ENCODE measurements at regions not wholly inside any gene's neighbourhood (a gene's known extent, or its start where the extent isn't known, plus 50 kb on each side); places are given as distances from the start of the nearest gene placed in this dataset.
"Not testable (repeated sequence)": the region's sequence is repeated elsewhere in the genome, so short reads cannot be mapped to it uniquely, and the experiment has no call there.

DNA sequence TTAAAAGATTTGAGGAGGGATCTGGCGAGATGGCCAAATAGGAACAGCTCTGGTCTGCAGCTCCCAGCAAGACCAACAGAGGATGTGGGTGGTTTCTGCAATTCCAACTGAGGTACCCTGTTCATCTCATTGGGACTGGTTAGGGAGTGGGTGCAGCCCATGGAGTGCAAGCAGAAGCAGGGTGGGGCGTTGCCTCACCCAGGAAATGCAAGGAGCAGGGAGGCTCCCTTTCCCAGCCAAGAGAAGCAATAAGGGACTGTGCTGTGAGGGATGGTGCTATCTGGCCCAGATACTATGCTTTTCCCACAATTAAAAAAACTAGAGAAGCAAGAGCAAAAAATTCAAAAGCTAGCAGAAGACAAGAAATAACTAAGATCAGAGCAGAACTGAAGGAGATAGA lies 318.4 kb downstream of the PPP1R3A start:
- DNase-seq (ENCODE audit: low spot score), result not testable (repeated sequence)

DNA sequence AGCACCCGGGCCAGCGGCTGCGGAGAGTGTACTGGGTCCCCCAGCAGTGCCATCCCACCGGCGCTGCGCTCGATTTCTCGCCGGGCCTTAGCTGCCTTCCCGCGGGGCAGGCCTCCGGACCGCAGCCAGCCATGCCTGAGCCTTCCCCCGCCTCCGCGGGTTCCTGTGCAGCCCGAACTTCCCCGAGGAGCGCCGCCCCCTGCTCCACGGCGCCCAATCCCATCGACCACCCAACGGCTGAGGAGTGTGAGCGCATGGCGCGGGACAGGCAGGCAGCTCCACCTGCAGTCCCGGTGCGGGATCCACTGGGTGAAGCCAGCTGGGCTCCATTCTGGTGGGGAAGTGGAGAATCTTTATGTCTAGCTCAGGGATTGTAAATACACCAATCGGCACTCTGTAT lies 325.4 kb downstream of the PPP1R3A start:
- DNase-seq (ENCODE audit: low spot score), result not testable (repeated sequence)

DNA sequence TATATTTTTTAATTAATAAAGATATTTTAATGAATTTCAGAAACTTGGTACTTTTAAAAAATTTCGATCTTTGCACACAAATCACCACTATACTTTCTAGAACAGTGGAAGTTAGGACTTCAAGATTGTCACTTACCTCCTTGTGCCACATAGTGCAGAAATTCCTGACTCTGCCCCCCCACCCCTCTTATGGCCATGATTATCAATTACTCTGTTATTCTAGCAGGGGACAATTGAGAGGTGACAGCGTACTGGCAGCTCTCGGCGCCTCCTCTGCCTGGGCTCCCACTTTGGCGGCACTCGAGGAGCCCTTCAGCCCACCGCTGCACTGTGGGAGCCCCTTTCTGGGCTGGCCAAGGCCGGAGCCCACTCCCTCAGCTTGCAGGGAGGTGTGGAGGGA lies 325.9 kb downstream of the PPP1R3A start:
- DNase-seq (ENCODE audit: low spot score), result not testable (repeated sequence)

DNA sequence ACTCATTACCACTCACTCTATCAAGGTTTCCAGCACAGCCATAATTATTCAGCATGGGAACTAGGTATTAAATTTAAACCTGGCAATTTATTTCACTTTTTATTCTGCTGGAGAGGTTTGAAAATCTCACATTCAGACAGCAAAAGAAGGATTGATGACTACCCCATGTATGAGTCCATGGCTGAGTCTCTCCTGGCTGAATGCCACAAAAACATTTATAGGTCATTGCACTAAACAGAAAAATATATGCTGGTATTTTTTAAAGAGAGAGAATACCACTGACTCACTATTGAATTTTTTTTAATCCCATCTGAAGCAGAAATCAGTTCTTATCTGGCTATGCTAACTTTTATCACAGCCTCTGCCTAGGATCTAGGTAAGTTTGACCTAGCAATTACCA lies 336.3 kb downstream of the PPP1R3A start:
- no peak for DNase-seq (ENCODE audit: low spot score)

DNA sequence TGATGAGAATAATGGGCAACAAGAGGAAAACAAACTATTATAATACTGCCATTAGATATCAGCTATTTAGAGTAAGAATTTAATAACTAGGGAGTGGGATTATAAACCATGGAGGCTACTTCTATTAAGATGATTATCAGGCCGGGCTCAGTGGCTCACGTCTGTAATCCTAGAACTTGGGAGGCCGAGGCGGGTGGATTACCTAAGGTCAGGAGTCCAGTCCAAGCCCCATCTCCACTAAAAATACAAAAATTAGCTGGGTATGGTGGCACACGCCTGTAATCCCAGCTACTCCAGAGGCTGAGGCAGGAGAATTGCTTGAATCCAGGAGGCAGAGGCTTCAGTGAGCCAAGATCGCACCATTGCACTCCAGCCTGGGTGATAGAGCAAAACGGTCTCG lies 355.6 kb downstream of the PPP1R3A start:
- not testable (repeated sequence) for DNase-seq (ENCODE audit: low spot score)

DNA sequence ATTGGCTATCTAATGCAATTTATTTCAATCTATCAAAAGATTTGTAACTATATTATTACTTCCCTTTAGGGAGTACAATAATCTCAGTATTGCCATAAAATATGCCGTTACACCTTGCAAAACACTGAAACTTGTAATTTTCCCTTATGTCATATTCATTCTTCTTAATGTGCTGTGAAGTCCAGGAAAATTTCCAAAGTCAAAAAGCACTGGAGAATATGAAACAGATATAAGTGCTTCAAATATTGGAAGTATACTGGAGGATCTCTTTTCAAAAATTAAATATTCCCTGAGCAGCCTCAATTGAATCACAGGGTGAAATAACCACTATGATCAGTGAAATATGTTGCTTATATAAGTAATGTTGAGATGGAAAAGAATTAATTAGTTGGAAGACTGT lies 356.0 kb downstream of the PPP1R3A start:
- no peak for DNase-seq (ENCODE audit: low spot score)

DNA sequence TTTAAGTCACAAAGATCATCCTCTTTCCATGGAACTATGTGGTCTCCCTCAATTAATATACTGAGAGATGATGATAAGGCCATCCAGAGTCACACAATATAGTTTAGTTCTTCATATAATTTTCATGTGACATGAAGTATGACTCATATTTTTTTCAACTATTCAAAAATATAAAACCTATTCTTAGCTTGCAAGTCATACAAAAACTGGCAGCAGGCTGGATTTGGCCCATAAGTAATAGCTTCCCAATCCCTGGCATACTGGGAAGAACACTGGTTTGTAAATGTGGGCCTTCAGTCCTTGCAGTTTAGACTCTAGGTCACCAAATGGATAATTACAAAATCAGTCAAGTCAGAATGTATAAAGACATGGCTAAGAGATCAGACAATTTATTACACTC lies 356.6 kb downstream of the PPP1R3A start:
- DNase-seq (ENCODE audit: low spot score), result no peak

DNA sequence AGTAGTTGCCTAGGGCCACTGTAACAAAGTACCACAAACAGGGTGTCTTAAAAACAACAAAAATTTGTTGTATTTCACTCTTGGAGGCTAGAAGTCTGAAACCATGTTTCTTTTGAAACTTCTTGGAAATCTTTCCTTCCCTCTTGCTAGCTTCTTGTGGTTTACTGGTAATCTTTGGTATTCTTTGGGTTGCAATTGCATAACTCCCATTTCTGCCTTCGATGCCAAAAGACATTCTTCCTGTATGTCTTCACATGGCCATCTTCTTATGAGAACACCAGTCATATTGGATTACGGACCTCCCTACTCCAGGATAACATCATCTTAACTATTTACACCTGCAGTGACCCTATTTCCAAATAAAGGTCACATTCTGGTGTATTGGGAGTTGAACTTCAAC lies 357.4 kb downstream of the PPP1R3A start:
- no peak for DNase-seq (ENCODE audit: low spot score)

DNA sequence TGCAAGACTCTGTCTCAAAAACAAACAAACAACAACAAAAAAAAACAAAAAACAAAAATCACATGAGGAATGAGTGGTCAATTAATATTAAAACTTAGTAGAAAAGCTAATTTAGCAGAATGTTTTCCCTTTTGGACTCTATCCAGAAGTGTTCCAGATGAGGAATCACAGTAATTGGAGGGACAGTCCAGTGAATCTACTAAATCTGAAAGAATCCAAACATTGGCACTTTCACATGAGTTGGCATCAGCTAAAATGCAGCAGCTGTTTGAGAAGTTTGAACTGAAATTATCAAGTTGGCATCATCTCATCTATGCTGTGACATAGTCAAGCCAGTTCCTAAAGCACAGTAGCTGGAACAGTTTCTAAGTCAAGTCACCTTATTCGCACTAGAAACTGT lies 367.8 kb downstream of the PPP1R3A start:
- no peak for DNase-seq (ENCODE audit: low spot score)

DNA sequence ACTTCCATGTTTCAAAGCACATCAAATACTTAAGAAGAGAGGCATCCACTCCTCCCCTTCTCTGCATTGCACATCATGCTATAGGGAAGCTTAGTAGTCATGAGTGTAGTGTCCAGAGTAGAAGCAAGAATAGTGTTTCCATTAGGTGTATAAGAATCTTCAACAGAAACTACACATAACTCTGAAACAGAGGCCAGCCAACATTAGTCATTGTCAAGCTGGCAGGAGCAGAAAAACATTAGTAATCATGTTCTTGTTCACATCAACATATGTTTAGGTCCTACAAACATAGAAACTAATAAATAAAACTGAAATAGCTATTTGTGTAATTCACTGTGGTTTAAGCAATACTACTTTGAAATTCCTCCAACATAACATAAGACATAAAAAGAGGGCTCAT lies 370.2 kb downstream of the PPP1R3A start:
- DNase-seq (ENCODE audit: low spot score), result no peak

DNA sequence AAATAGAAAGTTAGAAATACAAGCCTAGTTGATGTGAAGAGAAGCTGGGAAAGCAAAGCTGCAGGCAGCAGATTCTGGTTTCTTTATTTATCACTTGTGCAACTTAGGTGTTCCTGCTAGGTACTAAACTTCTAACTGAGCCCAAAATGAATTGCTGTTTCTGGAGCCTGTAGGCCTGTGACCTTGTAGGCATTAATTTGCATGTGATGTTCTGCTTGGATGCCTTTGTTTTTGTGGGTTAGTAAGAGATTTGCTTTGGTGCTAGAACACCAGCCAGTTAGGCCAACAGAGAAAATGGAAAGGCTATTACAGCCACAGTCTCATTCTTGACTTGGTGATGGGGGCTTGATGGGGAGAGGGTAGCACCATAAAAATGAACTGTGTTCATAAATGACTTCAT lies 370.7 kb downstream of the PPP1R3A start:
- no peak for DNase-seq (ENCODE audit: low spot score)

DNA sequence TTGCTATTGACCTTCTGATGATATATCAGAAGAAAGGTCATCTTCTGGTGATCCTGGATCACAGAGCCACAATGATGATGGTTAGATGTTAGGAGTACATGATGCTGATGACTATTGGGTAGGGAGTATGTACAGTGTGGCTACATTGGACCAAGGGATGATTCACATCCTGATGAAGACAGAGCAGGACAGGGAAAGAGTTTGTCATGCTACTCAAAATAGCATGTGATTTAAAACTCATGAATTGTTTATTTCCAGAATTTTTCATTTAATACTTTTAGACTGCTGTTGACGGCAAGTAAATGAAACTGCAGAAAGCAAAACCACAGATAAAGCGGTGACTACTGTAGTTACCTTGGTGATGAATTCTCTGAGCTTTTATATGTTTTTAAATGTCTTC lies 397.3 kb downstream of the PPP1R3A start:
- DNase-seq (ENCODE audit: low spot score), result no peak

DNA sequence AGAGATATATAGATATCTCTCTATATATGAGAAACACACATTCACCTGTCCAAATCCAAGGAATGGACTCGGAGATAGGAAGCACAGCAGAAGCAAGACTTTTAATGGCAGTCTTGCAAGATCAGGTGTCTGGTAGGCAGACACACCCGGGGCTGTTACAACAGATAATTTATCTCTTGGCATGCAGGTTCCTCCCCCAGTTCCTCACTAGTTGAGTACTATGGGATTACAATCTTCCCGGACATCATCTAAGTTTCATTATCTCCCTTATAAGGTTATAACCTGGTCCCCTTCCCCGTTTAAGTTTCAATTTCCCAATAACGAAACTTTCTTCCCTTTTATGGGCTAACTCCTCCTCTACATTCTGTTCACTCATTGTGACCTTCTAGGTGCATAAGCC lies 399.3 kb downstream of the PPP1R3A start:
- DNase-seq (ENCODE audit: low spot score), result no peak

DNA sequence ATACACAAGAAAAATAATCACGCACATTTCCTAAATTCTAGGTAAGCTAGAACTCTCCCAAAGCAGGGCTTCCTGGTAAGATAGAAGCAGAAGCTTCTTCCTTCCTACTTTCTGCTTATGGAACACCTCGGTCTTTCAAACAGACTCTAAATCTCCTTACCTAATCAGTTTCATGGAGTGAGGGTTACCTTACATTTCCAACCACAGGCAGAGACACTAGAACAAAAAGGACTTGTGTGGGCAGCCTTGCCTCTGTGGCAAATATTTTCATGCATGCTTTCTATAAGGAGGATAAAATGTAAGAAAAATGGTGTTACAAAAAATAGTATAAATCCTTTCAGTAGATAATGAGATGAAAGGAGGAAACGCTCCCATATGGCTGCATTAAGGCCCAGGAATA lies 386.3 kb upstream of the SMIM30 start:
- DNase-seq (ENCODE audit: low spot score), result no peak

DNA sequence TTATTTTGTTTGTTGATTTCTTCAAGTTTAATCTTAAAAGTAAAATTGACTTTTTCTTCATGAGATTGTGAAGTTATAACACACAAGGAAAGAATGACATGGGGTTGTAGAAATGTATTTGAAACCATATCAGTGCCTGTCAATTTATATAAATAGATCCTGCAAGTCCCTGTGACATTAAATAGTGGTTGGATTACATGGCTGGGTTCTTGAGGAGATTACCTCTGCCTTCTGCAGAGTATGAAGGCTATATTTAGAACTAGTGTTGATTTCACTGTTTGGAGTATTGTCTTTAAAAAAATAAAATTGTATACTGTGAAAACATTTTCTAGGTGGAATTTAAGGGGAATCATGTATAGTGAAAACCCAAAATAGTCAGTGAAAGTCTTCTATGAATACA lies 385.8 kb upstream of the SMIM30 start:
- no peak for DNase-seq (ENCODE audit: low spot score)

DNA sequence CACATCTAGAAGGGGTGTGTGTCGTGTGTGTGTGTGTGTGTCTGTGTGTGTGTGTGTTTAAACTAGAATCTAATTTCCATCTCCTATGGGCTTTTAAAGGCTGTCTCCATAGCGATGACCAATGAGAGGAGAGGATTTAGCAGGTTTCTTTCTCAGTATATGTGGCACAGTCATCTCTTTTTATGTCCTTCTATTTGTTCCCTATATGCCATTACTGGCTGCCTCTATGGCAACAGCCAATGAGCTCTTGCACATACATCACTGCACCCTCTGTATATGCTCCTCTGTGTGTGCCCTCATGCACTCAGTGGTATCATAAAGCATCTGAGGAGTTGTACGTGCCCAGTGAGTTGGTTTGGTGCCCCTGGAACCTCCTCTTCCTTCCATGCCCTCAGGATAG lies 378.2 kb upstream of the SMIM30 start:
- DNase-seq (ENCODE audit: low spot score), result not testable (repeated sequence)

DNA sequence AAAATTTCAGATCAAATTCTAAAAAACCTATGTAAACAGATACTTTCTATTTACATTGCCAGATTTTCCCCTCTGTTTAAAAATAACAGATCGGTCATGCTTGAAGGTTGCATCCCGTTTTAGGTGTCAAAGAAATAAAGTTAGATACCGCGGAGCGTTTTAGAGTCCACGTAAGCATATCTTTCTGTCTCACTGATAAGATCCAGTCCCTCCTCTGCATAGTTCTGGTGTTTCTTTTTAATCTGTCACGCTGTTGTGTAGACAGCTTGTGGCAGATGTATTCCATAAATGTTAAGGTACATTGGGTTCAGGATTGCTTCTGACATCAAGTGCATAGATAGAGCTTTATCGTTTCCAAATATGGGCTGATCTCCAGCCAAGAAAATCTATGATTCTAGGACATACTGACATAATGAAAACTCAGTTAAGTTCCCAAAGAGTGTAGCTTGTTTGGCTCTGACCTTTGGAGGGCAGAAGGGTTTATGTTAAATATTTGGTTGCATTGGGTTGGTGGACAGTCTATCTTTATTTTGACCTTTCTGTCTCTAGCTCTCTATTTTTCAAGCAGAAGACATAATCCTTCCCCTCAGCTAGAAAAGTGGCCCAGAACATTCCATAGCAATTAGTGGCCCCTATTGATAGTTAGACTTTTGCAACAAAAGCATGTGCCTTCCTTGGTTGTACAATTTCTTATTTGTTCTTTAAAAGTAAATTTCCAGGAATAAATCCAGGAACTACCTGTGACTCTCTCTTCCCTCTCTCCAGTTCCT lies 376.6 kb upstream of the SMIM30 start:
- not testable (repeated sequence) for DNase-seq (ENCODE audit: low spot score)

DNA sequence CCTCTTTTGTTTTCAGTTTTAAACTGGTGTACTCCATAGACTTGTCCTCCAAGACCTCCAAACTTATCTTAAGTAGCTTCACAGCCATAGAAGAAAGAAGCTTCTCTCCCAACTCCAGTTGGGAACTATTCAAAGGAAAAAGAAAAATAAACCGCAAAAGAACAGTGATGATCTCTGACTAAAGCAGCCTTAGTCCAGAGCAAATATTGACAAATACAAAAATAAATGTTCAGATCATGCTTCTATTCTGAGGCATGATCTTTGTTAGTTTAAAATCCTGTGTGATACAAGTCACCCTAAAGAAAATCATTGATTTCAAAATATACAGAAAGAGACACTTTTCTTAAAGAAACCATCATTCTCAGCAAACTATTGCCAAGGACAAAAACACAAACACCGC lies 373.0 kb upstream of the SMIM30 start:
- DNase-seq (ENCODE audit: low spot score), result no peak

DNA sequence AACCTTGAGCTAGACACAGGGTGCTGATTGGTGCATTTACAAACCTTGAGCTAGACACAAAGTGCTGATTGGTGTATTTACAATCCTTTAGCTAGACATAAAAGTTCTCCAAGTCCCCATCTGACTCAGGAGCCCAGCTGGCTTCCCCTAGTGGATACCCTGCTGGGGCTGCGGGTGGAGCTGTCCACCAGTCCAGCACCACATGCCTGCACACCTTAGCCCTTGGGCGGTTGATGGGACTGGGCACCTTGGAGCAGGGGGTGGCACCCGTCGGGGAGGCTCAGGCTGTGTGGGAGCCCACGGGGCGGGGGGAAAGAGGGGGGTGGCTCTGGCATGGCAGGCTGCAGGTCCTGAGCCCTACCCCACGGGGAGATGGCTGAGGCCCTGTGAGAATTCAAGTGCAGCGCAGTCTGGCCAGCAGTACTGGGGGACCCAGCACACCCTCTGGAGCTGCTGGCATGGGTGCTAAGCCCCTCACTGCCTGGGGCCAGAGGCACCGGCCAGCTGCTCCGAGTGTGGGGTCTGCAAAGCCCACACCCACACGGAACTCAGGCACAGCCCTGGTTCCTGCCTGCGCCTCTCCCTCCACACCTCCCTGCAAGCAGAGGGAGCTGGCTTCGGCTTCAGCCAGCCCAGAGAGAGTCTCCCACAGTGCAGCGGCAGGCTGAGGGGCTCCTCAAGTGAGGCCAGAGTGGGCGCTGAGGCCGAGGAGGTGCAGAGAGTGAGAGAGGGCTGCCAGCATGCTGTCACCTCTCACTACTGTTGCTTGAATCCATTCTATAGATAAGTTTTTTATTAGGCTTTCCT lies 369.8 kb upstream of the SMIM30 start:
- DNase-seq (ENCODE audit: low spot score), result no peak

DNA sequence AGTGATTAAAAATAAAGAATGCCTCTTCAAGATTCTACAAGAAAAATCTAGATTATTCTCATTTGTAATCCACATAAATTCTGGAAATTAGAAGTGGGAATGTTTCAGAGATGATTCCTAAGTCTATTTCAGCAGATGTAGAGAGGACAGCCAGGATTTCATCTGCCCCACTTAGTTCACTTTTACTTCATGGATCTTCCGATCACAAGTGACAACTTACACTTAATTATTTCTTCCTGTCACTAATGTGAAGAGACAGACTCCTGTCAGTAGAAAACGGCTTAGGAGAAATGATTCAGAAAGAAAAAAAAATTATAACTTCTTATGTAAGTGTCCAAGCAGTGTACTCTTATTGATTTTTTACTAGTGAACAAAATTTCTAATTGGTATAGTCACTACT lies 368.2 kb upstream of the SMIM30 start:
- DNase-seq (ENCODE audit: low spot score), result no peak

DNA sequence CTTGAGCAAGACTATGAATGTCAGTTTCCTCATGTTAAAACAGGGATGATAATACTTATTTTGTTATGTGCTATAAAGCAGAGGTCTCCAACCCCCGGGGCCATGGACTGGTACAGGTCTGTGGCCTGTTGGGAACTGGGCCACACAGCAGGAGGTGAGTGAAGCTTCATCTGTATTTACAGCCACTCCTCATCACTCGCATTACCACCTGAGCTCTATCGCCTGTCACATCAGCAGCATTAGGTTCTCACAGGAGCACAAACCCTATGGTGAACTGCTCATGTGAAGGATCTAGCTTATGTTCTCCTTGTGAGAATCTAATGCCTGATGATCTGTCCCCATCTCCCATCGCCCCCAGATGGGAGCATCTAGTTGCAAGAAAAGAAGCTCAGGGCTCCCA lies 365.3 kb upstream of the SMIM30 start:
- DNase-seq (ENCODE audit: low spot score), result no peak

DNA sequence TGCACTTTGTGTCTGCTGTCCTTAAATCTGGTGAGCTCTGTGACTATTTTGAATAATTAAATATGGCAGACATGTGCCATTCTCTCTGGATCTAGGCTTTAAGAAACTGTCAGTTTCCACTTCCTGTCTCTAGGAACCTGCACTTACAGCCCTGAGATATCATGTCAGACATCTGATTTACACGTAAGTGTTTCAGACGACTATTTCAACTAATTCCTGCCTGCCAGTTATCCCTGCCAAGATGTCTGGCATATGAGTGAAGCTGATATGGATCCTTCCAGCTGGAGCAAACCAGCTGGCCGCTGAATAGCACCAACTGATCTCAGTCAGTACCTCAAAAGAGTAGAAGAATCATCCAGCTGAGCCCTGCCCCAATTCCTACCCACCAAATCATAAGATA lies 362.2 kb upstream of the SMIM30 start:
- no peak for DNase-seq (ENCODE audit: low spot score)

DNA sequence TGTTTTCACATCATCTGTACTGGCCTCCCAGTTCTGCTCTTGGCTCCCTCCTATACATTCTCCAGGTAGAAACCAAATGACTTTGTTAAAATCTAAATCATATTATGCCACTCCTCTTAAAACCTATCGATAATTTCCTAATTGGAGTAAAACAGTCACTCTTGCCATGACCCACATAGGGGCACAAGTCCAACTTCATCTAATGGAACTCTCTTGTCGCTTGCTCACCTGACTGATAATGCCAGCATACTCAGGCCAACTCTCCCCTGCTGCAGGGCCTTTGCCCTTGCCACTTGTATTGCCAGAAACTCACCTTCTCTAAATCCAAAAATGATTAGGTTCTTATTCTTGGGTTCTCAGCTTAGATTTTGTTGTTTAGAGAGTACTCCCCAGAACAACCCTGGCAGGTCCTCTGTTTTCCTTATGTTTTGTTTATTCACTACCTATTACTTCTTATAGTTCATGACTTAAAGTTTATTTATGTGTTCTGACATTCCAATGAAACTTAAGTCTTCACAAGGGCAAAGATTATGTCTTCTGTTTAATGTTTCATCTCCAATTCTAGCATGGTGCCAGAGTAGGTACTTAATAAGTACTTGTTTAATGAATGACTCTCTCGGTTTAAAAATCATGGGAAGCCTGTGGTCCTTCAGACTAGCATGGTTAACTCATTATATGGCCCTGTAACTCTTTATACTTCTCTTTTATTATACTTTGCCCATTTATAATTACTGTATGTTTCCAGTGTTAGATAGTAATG lies 345.9 kb upstream of the SMIM30 start:
- no peak for DNase-seq (ENCODE audit: low spot score)

All from activated CD4-positive, alpha-beta T cell treated with anti-CD3 and anti-CD28 coated beads, Interleukin-2, Interleukin-4, amounts not matched to agents 100 ng/mL and 50 ng/mL, durations not matched to agents 16 hours and 8 hours (primary cell).